Colonic mucosa (tissue), 4 donors: ENCODE measurements at regions not wholly inside any gene's neighbourhood (a gene's known extent, or its start where the extent isn't known, plus 50 kb on each side); places are given as distances from the start of the nearest gene placed in this dataset.
"Not testable (repeated sequence)": the region's sequence is repeated elsewhere in the genome, so short reads cannot be mapped to it uniquely, and the experiment has no call there.

Source experiments
- DNase-seq: peaks from one replicate; pipeline ENCODE4 v3.0.0-alpha.2; 2020
- H3K27ac ChIP-seq: fragments of 200-600 bp; one replicate; pipeline ENCODE4 v1.8.0; 2021
- H3K27me3 ChIP-seq: fragments of 200-600 bp; one replicate; pipeline ENCODE4 v1.8.0; 2021
- H3K36me3 ChIP-seq: fragments of 200-600 bp; one replicate; pipeline ENCODE4 v1.8.0; 2021
- H3K4me1 ChIP-seq: fragments of 200-600 bp; one replicate; pipeline ENCODE4 v1.8.0; 2021; ENCODE audit warnings: mild to moderate bottlenecking
- H3K4me3 ChIP-seq: fragments of 200-600 bp; one replicate; pipeline ENCODE4 v1.8.0; 2021
- H3K9ac ChIP-seq, 2 donors: one replicate each; pipeline ENCODE4 v1.7.0; 2013; ENCODE audit warnings: control low read depth in 2 of 2, low read depth in 2 of 2, low read length in 2 of 2
- H3K9me3 ChIP-seq: fragments of 200-600 bp; one replicate; pipeline ENCODE4 v1.8.0; 2021
- intact Hi-C: fragments of 100-400 bp; cut with DNase I; formaldehyde crosslinking; loops from one replicate; pipeline ENCODE4 v1.14.1; 2022
- TF ChIP-seq, protein P1 (sequence below): fragments of 200-600 bp; IDR thresholded peaks from one replicate; pipeline ENCODE4 v1.8.0; 2022; ENCODE audit warnings: antibody characterized with exemption, mild to moderate bottlenecking
- donor health status: healthy.
- donor health status: DM: no; HTN: no; CAD: no.
- donor health status: DM: no; HTN: no; CAD: no.

DNA sequence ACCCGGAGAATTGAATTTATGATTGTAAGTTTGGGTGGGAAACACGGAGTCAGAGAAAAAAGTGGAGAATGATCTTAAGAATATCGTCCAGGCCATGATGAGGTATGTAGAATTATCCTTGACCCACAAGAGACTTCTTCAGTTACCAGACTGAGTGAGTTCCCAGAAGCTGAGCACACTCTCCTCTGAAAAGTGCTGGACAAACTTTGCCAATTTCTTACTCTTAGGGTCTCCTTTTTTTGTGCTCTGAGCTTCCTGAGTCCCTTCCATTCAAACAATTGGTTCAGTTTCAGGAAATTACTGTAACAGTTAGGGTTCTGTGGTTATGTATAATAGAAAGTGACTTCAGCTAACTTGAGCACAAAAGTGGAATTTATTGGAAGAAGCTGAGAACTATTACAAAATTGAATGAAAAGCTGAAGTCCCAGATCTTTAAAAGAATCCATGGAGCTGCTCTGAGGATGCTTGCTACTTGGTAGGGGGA lies 50.6 kb upstream of the EHBP1 start:
- TF ChIP-seq, protein P1, sequence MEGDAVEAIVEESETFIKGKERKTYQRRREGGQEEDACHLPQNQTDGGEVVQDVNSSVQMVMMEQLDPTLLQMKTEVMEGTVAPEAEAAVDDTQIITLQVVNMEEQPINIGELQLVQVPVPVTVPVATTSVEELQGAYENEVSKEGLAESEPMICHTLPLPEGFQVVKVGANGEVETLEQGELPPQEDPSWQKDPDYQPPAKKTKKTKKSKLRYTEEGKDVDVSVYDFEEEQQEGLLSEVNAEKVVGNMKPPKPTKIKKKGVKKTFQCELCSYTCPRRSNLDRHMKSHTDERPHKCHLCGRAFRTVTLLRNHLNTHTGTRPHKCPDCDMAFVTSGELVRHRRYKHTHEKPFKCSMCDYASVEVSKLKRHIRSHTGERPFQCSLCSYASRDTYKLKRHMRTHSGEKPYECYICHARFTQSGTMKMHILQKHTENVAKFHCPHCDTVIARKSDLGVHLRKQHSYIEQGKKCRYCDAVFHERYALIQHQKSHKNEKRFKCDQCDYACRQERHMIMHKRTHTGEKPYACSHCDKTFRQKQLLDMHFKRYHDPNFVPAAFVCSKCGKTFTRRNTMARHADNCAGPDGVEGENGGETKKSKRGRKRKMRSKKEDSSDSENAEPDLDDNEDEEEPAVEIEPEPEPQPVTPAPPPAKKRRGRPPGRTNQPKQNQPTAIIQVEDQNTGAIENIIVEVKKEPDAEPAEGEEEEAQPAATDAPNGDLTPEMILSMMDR, result no peak
- no peak overlapping the region for H3K9ac ChIP-seq
- H3K4me1 ChIP-seq, result no peaks in the 10 kb centered on the region
- H3K36me3 ChIP-seq, result no peaks in the 10 kb centered on the region
- no peaks in the 10 kb centered on the region for H3K27me3 ChIP-seq
- no peak for DNase-seq
- H3K9me3 ChIP-seq, result no peaks in the 10 kb centered on the region
- H3K4me3 ChIP-seq, result no peak overlapping the region
- H3K27ac ChIP-seq, result no peak overlapping the region
- intact Hi-C loops, result no loop called here

DNA sequence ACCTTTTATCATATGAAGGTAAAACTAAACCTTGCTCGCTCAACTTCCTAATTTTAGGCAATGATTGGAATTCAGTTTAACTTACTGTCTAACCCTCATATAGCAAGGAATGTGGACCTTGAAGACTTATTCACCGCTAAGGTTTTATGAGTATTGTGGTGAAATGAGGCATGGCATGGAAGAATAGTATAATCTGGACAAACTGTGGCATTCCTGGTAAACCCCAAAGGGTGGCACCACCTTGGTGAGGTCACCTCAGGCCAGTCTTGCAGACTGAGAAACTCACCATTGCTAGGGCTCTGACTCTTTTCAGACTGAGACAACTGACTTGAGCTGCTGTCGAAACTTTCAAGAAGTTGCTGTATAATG lies 51.1 kb upstream of the EHBP1 start:
- Histone ChIP-seq H3K4me1 (no peaks in the 10 kb centered on the region), H3K36me3 (no peaks in the 10 kb centered on the region), H3K9me3 (no peaks in the 10 kb centered on the region), H3K27me3 (no peaks in the 10 kb centered on the region), H3K27ac (no peak overlapping the region), H3K4me3 (no peak overlapping the region), H3K9ac (no peak overlapping the region)
- no peak for DNase-seq
- intact Hi-C loops, result no loop called here
- TF ChIP-seq, protein P1, result no peak

- TF ChIP-seq, protein P1, result no peak
- DNase-seq, result no peak
- H3K27me3 ChIP-seq, result no peaks in the 10 kb centered on the region
- no peak overlapping the region for H3K4me3 ChIP-seq
- no peak overlapping the region for H3K9ac ChIP-seq
- no peak overlapping the region for H3K27ac ChIP-seq
- H3K36me3 ChIP-seq, result no peaks in the 10 kb centered on the region
- intact Hi-C loops, result no loop called here
- no peaks in the 10 kb centered on the region for H3K9me3 ChIP-seq
- H3K4me1 ChIP-seq, result no peaks in the 10 kb centered on the region
These were observed 51.7 kb upstream of the EHBP1 start for GRCh38 chr2:62653582-62654422.

GRCh38 chr2:62649087-62649486 lies 56.4 kb upstream of the EHBP1 start:
- H3K4me1 ChIP-seq, H3K9me3 ChIP-seq, H3K36me3 ChIP-seq, H3K9ac ChIP-seq, H3K4me3 ChIP-seq, H3K27me3 ChIP-seq, DNase-seq, H3K27ac ChIP-seq, intact Hi-C loops: not testable (repeated sequence)

DNA sequence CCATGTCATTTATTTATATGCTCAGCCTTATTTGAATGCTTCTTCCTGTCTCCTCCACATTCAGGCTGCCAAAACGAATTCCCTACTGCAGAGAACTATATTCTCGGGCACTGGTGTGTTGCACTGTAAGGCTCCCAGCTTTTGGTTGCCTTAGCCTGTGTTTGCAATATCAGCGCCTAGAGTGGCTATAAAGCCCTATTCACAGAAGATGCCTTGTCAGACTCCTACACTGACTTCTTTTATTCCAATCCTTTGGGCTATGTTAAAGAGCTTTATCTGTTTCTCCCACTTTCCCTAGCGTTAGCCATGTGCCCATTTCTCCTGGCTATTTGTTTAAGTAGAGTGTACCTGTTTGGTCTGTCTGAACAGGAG lies 62.4 kb upstream of the EHBP1 start:
- Histone ChIP-seq H3K27me3 (no peaks in the 10 kb centered on the region), H3K36me3 (no peaks in the 10 kb centered on the region), H3K4me3 (no peak overlapping the region), H3K9me3 (no peaks in the 10 kb centered on the region), H3K4me1 (no peaks in the 10 kb centered on the region), H3K27ac (no peak overlapping the region), H3K9ac (no peak overlapping the region)
- intact Hi-C loops, result no loop called here
- DNase-seq, result no peak
- TF ChIP-seq, protein P1, result no peak

GRCh38 chr2:62642429-62643099 lies 62.9 kb upstream of the EHBP1 start:
- no peaks in the 10 kb centered on the region for H3K4me1 ChIP-seq
- no peak overlapping the region for H3K27ac ChIP-seq
- H3K9me3 ChIP-seq, result no peaks in the 10 kb centered on the region
- no peak overlapping the region for H3K4me3 ChIP-seq
- TF ChIP-seq, protein P1, result no peak
- H3K36me3 ChIP-seq, result no peaks in the 10 kb centered on the region
- DNase-seq, result no peak
- H3K9ac ChIP-seq, result no peak overlapping the region
- no peaks in the 10 kb centered on the region for H3K27me3 ChIP-seq
- intact Hi-C loops, result no loop called here
